Inferior parietal cortex (tissue), 1 donor: ENCODE measurements at regions not wholly inside any gene's neighbourhood (a gene's known extent, or its start where the extent isn't known, plus 50 kb on each side); places are given as distances from the start of the nearest gene placed in this dataset.
"Not testable (repeated sequence)": the region's sequence is repeated elsewhere in the genome, so short reads cannot be mapped to it uniquely, and the experiment has no call there.

Experiments
- DNase-seq: peaks from one replicate; pipeline ENCODE4 v3.0.0-alpha.2; 2016; ENCODE audit errors: extremely low spot score

- DNase-seq, result no peak
These were observed 641.5 kb downstream of the GABRG1 start for GRCh38 chr4:45482346-45482745.

- no peak for DNase-seq
These were observed 646.5 kb downstream of the GABRG1 start for GRCh38 chr4:45477311-45477733.

- DNase-seq, result no peak
These were observed 648.3 kb downstream of the GABRG1 start for GRCh38 chr4:45475548-45475947.

- no peak for DNase-seq
These were observed 651.4 kb downstream of the GABRG1 start for GRCh38 chr4:45472490-45472889.

- DNase-seq, result no peak
These were observed 652.5 kb downstream of the GABRG1 start for GRCh38 chr4:45471335-45471734.

- DNase-seq, result no peak
These were observed 656.7 kb downstream of the GABRG1 start for GRCh38 chr4:45467157-45467556.

- not testable (repeated sequence) for DNase-seq
These were observed 663.7 kb downstream of the GABRG1 start for GRCh38 chr4:45460157-45460556.

GRCh38 chr4:45455217-45455616 lies 668.6 kb downstream of the GABRG1 start:
- no peak for DNase-seq

- DNase-seq, result peak; percentile 56
These were observed 670.5 kb downstream of the GABRG1 start for GRCh38 chr4:45453258-45453853.

GRCh38 chr4:45442466-45442865 lies 681.4 kb downstream of the GABRG1 start:
- DNase-seq, result no peak

- peak; percentile 44 for DNase-seq
These were observed 685.8 kb downstream of the GABRG1 start for GRCh38 chr4:45438047-45438446.

GRCh38 chr4:45437381-45437780 lies 686.5 kb downstream of the GABRG1 start:
- DNase-seq, result no peak

- no peak for DNase-seq
These were observed 698.7 kb downstream of the GABRG1 start for GRCh38 chr4:45425135-45425534.

- no peak for DNase-seq
These were observed 697.5 kb upstream of the GNPDA2 start for GRCh38 chr4:45423896-45424295.

- not testable (repeated sequence) for DNase-seq
These were observed 693.8 kb upstream of the GNPDA2 start for GRCh38 chr4:45420091-45420674.

- DNase-seq, result no peak
These were observed 684.4 kb upstream of the GNPDA2 start for GRCh38 chr4:45410701-45411210.

- no peak for DNase-seq
These were observed 683.2 kb upstream of the GNPDA2 start for GRCh38 chr4:45409536-45409935.

GRCh38 chr4:45408996-45409395 lies 682.6 kb upstream of the GNPDA2 start:
- DNase-seq, result no peak

GRCh38 chr4:45399116-45399515 lies 672.8 kb upstream of the GNPDA2 start:
- DNase-seq, result no peak

- no peak for DNase-seq
These were observed 659.0 kb upstream of the GNPDA2 start for GRCh38 chr4:45385306-45385705.

- no peak for DNase-seq
These were observed 644.1 kb upstream of the GNPDA2 start for GRCh38 chr4:45370408-45370807.

- DNase-seq, result no peak
These were observed 642.5 kb upstream of the GNPDA2 start for GRCh38 chr4:45368832-45369231.

GRCh38 chr4:45363931-45364330 lies 637.6 kb upstream of the GNPDA2 start:
- DNase-seq, result no peak
